SJSA1 (cell line): ENCODE measurements at regions not wholly inside any gene's neighbourhood (a gene's known extent, or its start where the extent isn't known, plus 50 kb on each side); places are given as distances from the start of the nearest gene placed in this dataset.

Experiments used
- DNase-seq, 2 experiments: peaks; one replicate each; pipeline ENCODE4 v3.0.0-alpha.2; 2015 to 2020; ENCODE audit warnings: low spot score in 2 of 2, low read depth in 1 of 2
- H3K27ac ChIP-seq: fragments of 250-450 bp; sonication (Bioruptor Pico); 2 replicates; pipeline ENCODE4 v1.5.1; 2020; ENCODE audit warnings: mild to moderate bottlenecking, moderate library complexity
- H3K27me3 ChIP-seq: fragments of 250-450 bp; sonication (Bioruptor Pico); replicated peaks from 2 replicates; pipeline ENCODE4 v1.5.1; 2020; ENCODE audit warnings: mild to moderate bottlenecking, moderate library complexity
- H3K36me3 ChIP-seq: fragments of 250-450 bp; sonication (Bioruptor Pico); 2 replicates; pipeline ENCODE4 v1.5.1; 2020; ENCODE audit warnings: mild to moderate bottlenecking
- H3K4me1 ChIP-seq: fragments of 250-450 bp; sonication (Bioruptor Pico); replicated peaks from 2 replicates; pipeline ENCODE4 v1.6.1; 2021; ENCODE audit warnings: mild to moderate bottlenecking
- H3K4me3 ChIP-seq: fragments of 250-450 bp; sonication (Bioruptor Pico); 2 replicates; pipeline ENCODE4 v1.5.1; 2020; ENCODE audit warnings: mild to moderate bottlenecking
- H3K9me3 ChIP-seq: fragments of 250-450 bp; sonication (Bioruptor Pico); replicated peaks from 2 replicates; pipeline ENCODE4 v1.5.1; 2020; ENCODE audit warnings: mild to moderate bottlenecking

DNA sequence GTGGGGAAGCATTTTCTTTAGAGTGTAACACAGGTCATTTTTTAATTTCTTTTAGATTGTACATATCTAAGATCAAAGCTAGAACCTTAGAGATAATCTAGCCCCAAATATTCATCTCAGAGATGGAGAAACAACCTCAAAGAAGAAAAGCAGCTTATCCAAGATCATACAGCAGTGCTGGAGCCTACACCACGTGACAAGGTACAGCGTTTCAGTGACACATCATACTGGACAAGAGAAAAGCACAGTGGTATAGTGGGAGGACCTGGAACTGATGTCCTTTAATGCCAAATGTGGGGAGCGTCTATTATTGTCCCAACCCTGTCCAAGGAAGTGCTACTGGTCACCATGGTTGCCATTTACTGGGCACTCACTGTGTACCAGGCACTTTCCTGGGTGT, 445.8 kb downstream of the RPS24 start:
- H3K27ac ChIP-seq = no peak overlapping the region
- no peak overlapping the region for H3K4me3 ChIP-seq
- no peaks in the 10 kb centered on the region for H3K4me1 ChIP-seq
- no peaks in the 10 kb centered on the region; the same call in 1 of the 2 replicates for H3K9me3 ChIP-seq
- no peaks in the 10 kb centered on the region for H3K27me3 ChIP-seq
- no peak for DNase-seq
- H3K36me3 ChIP-seq = no peaks in the 10 kb centered on the region

DNA sequence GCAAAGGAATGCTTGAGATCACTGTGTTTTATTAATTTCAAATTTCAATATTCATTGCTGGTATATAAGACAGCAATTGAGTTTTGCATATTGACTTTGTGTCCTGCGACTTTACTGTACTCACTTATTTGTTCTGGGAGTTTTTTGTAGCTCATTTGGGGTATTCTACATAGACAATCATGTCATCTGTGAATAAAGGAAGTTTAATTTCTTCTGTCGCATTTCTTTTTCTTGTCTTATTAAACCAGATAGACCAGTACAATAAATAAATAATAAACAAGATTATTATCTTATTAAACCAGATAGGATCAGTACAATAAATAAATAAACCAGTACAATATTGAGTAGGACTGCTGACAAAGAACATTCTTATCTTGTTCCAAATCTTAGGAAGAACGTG, 448.2 kb downstream of the RPS24 start:
- DNase-seq = no peak
- H3K36me3 ChIP-seq = no peaks in the 10 kb centered on the region
- H3K27ac ChIP-seq = no peak overlapping the region
- no peak overlapping the region for H3K4me3 ChIP-seq
- H3K27me3 ChIP-seq = no peaks in the 10 kb centered on the region
- H3K4me1 ChIP-seq = no peaks in the 10 kb centered on the region
- no peaks in the 10 kb centered on the region; the same call in 1 of the 2 replicates for H3K9me3 ChIP-seq

GRCh38 chr10:78483641-78484040, 450.0 kb downstream of the RPS24 start:
- no peaks in the 10 kb centered on the region for H3K4me1 ChIP-seq
- no peaks in the 10 kb centered on the region; the same call in 1 of the 2 replicates for H3K9me3 ChIP-seq
- H3K36me3 ChIP-seq = no peaks in the 10 kb centered on the region
- no peak for DNase-seq
- no peak overlapping the region for H3K4me3 ChIP-seq
- no peaks in the 10 kb centered on the region for H3K27me3 ChIP-seq
- H3K27ac ChIP-seq = no peak overlapping the region

DNA sequence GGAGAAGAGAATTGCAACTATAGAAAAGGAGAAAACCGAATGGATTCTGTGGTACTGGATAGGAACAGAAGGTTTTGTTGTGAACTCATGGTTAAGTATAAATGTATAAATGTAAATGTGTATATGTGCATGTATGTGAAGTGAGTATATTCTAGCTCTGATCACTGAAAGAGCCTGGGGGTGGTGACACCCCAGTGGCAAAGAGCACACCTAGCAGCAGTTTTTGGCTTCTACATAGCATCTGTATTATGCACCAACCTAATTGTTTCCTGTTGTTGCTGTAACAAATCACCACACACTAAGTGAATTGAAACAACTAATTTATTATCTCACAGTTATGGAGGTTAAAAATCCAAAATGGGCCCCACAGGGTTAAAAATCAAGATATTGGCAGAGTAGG, 455.4 kb downstream of the RPS24 start:
- Histone ChIP-seq H3K9me3 (no peaks in the 10 kb centered on the region), H3K4me1 (peaks cover 11% of the 10 kb centered on the region), H3K27me3 (no peaks in the 10 kb centered on the region), H3K4me3 (no peak overlapping the region), H3K27ac (no peak overlapping the region), H3K36me3 (no peaks in the 10 kb centered on the region)
- no peak for DNase-seq

DNA sequence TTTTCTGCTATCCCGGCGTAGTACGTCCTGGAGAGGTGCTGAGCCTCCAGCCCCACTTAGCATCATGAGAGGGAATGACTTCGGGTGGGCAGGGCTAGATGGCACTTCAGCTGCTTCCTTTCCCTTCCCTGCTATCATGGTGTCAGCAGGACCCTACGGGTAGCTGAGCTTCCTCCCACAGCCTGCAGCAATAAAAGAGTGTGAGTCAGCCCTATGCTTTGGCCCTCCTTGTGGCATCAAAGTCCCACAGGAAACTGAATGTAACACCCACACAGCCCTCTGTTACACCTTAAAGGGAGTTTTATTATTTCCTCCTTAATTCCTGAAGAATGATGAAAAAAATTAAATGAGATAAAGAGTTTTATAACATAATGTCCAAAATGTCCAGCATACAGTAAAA, 458.1 kb downstream of the RPS24 start:
- DNase-seq = peak in 1 of 2 experiments; percentile 29
- H3K4me1 ChIP-seq = peaks cover 16% of the 10 kb centered on the region
- no peaks in the 10 kb centered on the region for H3K27me3 ChIP-seq
- H3K27ac ChIP-seq = no peak overlapping the region
- no peaks in the 10 kb centered on the region for H3K36me3 ChIP-seq
- no peaks in the 10 kb centered on the region for H3K9me3 ChIP-seq
- no peak overlapping the region for H3K4me3 ChIP-seq

GRCh38 chr10:78492424-78492823, 458.8 kb downstream of the RPS24 start:
- Histone ChIP-seq H3K27ac (no peak overlapping the region), H3K27me3 (no peaks in the 10 kb centered on the region), H3K4me1 (peaks cover 16% of the 10 kb centered on the region), H3K4me3 (no peak overlapping the region), H3K9me3 (no peaks in the 10 kb centered on the region), H3K36me3 (no peaks in the 10 kb centered on the region)
- no peak for DNase-seq

GRCh38 chr10:78494179-78494578, 460.5 kb downstream of the RPS24 start:
- H3K4me1 ChIP-seq = peaks cover 22% of the 10 kb centered on the region
- H3K36me3 ChIP-seq = no peaks in the 10 kb centered on the region
- H3K27me3 ChIP-seq = no peaks in the 10 kb centered on the region
- H3K4me3 ChIP-seq = no peak overlapping the region
- H3K27ac ChIP-seq = peak overlapping the region; percentile 46
- peak in 1 of 2 experiments; percentile 33 for DNase-seq
- no peaks in the 10 kb centered on the region for H3K9me3 ChIP-seq

DNA sequence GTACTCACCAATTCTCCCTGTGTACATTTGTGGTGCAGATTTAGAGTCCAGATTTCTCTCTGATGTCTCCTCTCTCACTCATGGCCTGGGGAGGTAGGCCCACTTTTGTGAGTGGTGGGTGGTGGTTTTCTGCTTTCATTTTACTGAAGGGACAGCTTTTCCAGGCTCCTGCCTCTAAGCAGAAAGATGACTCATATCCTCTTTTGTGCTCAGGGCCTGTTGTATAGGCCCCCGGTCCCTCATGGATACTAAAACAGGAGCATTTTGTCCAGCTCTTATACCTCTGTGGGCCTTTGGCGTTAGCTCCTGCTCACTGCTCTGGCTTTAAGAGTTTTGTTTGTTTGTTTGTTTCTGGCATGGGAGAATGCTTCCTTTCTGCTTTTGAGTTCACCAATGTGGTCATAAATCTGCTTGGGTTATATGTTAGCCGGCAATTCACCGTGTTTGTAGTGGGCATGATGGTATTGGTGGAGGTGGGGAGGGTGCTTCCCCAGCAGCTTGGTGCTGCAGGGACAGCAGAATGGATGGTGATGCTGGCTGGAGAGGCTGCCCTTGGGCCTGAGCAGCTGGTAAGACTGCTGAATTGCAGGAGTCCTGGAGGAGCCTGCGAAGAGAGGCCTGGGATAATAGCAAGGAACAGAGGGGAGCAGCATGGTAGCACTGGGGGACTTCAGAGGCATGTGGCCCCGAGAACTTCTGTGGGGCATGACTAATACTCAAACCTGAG, 468.7 kb downstream of the RPS24 start:
- H3K27ac ChIP-seq = peak overlapping the region; percentile 45

DNA sequence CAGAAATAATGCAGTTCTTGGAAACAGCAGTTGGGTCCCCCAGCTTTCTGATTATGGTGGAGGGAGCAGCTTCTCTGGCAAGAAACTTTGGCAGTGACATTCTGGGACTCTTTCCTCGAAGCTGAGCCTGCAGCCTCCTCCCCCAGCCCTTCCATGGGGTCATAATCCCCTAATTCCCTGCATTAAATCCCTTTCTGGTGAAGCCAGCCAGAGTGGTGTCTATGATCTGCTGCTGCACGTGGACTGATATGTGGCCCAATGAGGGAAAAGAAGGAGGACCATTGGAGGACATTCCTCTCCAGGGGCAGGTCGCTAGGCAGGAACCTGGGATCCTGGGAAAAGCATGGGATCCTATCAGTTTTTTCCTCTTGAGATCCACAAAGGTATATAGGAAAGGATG, 470.5 kb downstream of the RPS24 start:
- Histone ChIP-seq H3K27ac (no peak overlapping the region), H3K27me3 (no peaks in the 10 kb centered on the region), H3K36me3 (no peaks in the 10 kb centered on the region), H3K9me3 (no peaks in the 10 kb centered on the region), H3K4me3 (no peak overlapping the region), H3K4me1 (peaks cover 18% of the 10 kb centered on the region)
- DNase-seq = no peak

More for the DNA sequence above, 468.7 kb downstream of the RPS24 start:
- no peaks in the 10 kb centered on the region for H3K27me3 ChIP-seq
- H3K4me1 ChIP-seq = peaks cover 23% of the 10 kb centered on the region
- no peak overlapping the region for H3K4me3 ChIP-seq
- no peaks in the 10 kb centered on the region for H3K36me3 ChIP-seq
- DNase-seq = peak in 1 of 2 experiments; percentile 79
- H3K9me3 ChIP-seq = no peaks in the 10 kb centered on the region

DNA sequence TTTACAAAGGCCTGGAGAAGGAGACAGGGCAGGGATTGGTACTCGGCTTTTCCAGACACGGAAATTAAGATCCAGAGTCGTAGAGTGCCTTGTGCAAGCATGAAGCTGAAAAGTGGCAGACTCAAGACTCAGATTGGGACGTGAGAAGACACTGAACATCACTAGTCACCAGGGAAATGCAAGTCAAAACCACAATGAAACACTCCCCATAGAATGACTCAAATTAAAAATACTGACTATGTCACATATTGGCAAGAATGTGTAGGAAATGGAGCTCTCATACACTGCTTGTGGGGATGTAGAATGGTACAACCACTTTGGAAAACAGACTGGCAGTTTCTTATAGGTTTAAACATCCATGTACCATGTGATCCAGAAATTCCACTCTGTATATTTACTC, 472.0 kb downstream of the RPS24 start:
- Histone ChIP-seq H3K4me1 (peaks cover 18% of the 10 kb centered on the region), H3K27me3 (no peaks in the 10 kb centered on the region), H3K36me3 (no peaks in the 10 kb centered on the region), H3K9me3 (no peaks in the 10 kb centered on the region), H3K4me3 (no peak overlapping the region), H3K27ac (no peak overlapping the region)
- DNase-seq = no peak

DNA sequence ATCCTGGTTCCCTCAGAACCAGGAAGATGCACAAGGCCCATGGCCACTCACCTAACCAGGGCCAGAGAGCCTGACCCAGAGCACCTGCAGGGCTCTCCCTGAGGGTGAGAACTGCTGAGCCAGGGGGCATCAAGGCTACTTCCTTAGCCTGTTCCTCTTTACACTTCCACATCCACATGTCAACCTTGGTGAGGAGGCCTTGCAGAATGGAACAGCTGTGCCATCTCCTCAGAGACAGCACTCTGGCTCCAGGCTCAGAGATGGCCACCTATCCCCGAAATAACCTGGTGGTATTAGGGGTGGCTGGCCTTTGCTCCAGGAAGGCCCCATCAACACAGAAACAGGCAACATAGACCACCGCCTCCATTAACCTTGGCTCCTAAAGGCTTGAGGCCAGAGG, 473.0 kb downstream of the RPS24 start:
- no peaks in the 10 kb centered on the region for H3K9me3 ChIP-seq
- no peak overlapping the region for H3K27ac ChIP-seq
- DNase-seq = no peak
- H3K36me3 ChIP-seq = no peaks in the 10 kb centered on the region
- H3K4me3 ChIP-seq = no peak overlapping the region
- H3K27me3 ChIP-seq = no peaks in the 10 kb centered on the region
- peaks cover 27% of the 10 kb centered on the region for H3K4me1 ChIP-seq

DNA sequence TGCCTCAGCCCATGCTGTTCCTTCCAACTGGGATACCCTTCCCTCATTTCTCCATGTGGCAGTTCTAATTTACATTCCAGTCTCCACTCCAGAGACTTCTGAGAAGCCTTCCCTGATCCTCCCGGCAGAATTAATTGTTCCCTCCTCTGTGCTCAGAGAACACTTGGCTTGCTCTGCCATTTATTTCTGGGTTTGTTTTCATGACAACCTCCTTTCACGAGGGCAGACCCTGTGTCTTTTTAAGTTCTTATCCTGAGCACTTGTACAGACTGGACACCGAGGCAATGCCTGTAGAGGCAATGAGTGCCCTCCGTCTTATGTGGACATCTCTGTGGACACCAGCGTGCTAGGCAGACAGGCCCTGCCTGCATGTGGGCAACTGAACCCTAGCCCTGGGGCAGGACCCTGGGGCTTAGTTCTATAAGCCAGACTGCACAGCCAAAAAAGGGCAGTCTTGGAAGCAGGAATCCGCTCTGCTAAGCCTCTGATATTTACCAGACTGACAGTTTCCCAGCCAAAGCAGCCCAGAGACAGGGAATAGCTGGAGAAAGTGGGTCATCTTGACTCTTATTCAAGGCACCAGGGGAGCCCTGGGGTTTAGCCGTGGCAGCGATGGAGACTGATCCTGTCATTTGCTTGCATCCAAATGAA, 474.0 kb downstream of the RPS24 start:
- H3K27ac ChIP-seq = no peak overlapping the region
- DNase-seq = no peak
- H3K27me3 ChIP-seq = no peaks in the 10 kb centered on the region
- no peaks in the 10 kb centered on the region for H3K9me3 ChIP-seq
- H3K4me3 ChIP-seq = no peak overlapping the region
- H3K4me1 ChIP-seq = peaks cover 19% of the 10 kb centered on the region
- H3K36me3 ChIP-seq = no peaks in the 10 kb centered on the region

DNA sequence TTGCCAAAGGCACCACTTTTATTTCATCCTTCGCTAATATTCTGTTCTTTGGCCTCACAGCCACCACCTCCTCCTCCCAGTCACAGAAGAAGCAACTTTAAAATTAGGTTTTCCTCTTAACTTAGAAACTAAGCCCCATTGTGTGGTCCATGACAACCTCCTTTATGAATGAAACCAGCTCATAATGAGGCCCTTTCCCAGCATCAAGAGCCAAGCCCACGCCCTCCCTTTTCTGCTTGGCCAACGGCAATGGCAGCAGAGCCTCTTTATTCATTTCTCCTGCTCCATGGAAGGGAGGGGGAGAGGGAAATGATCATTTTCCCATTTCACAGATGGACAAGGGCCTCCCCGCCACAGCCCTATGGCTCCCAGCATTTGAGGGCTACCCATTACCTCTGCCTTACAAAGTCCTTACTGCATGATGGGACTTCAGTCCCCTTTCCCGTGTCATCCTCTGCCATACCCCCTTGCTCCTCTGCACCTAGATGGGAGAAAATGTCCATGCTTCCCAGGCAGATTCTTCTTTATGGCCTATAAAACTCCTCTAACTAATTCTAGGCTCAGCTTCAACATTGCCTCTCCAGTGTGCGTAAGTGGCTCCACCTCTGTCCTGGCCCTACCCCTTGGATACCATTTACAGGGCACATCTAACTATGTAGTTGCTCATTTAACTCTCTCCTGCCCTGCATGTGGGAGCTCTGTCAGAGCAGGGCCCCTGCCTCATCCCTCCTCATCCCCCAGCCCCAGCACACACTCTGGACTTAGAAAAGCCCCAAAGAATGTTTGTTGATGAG, 475.5 kb downstream of the RPS24 start:
- Histone ChIP-seq H3K27ac (no peak overlapping the region), H3K27me3 (no peaks in the 10 kb centered on the region), H3K4me1 (peaks cover 15% of the 10 kb centered on the region), H3K36me3 (no peaks in the 10 kb centered on the region), H3K9me3 (no peaks in the 10 kb centered on the region), H3K4me3 (no peak overlapping the region)
- no peak for DNase-seq
